ENCODE measurements at regions not wholly inside any gene's neighbourhood (a gene's known extent, or its start where the extent isn't known, plus 50 kb on each side); places are given as distances from the start of the nearest gene placed in this dataset.

DNA sequence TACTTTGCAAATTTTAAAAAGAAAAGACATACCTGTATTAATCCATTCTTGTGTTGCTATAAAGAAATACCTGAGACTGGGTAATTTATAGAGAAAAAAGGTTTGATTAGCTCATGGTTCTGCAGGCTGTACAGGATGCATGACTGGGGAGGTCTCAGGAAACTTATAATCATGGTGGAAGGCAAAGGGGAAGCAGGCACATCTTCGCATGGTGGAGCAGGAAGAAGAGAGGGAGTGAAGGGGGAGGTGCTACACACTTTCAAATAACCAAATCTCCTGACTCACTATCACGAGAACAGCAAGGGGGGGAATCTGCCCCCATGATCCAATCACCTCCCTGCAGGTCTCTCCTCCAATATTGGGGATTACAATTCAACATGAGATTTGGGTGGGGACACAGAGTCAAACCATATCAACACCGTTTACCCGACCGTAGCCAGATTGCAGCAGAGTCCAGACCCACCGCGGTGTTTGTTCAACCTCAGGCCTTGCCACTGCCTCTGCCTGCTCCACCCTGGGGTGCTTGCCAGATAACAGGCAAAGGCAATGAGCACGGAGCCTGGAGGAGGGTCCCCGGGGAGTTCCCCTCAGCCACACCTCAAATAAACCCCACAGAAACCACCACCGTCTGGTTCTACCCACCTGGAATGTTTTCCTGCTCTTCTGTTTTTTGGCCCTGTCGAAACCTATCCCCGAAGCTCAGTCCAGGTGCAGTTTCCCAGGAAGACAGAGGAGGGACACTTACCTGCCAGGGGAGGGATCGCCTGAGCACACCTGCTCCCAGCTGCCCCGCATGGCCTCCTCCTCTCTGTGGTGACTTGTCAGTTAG lies 142.2 kb upstream of the AFDN start (continued):
- TF ChIP-seq, protein P1, sequence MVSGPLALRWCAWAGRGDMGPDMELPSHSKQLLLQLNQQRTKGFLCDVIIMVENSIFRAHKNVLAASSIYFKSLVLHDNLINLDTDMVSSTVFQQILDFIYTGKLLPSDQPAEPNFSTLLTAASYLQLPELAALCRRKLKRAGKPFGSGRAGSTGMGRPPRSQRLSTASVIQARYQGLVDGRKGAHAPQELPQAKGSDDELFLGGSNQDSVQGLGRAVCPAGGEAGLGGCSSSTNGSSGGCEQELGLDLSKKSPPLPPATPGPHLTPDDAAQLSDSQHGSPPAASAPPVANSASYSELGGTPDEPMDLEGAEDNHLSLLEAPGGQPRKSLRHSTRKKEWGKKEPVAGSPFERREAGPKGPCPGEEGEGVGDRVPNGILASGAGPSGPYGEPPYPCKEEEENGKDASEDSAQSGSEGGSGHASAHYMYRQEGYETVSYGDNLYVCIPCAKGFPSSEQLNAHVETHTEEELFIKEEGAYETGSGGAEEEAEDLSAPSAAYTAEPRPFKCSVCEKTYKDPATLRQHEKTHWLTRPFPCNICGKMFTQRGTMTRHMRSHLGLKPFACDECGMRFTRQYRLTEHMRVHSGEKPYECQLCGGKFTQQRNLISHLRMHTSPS (CRISPR knock-in tag; IDR thresholded peaks at IDR 0.05; ENCODE audit: low read depth) = no peak
- TF ChIP-seq, protein P2, sequence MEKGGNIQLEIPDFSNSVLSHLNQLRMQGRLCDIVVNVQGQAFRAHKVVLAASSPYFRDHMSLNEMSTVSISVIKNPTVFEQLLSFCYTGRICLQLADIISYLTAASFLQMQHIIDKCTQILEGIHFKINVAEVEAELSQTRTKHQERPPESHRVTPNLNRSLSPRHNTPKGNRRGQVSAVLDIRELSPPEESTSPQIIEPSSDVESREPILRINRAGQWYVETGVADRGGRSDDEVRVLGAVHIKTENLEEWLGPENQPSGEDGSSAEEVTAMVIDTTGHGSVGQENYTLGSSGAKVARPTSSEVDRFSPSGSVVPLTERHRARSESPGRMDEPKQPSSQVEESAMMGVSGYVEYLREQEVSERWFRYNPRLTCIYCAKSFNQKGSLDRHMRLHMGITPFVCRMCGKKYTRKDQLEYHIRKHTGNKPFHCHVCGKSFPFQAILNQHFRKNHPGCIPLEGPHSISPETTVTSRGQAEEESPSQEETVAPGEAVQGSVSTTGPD (CRISPR knock-in tag; IDR thresholded peaks at IDR 0.05) = peak; percentile 63; the same call in 1 of the 2 replicates
- peak; percentile 57; the same call in 1 of the 2 replicates for TF ChIP-seq ARHGAP35 (CRISPR knock-in tag; IDR thresholded peaks at IDR 0.05; ENCODE audit: borderline replicate concordance)
- 0 out of 2 replicates have a peak, but pooled peaks have one; percentile 50 for TF ChIP-seq NCOA1 (CRISPR knock-in tag; IDR thresholded peaks at IDR 0.05)
- 0 out of 2 replicates have a peak, but pooled peaks have one; percentile 9 for TF ChIP-seq NFE2 (CRISPR knock-in tag; IDR thresholded peaks at IDR 0.05)
- TF ChIP-seq, protein P3, sequence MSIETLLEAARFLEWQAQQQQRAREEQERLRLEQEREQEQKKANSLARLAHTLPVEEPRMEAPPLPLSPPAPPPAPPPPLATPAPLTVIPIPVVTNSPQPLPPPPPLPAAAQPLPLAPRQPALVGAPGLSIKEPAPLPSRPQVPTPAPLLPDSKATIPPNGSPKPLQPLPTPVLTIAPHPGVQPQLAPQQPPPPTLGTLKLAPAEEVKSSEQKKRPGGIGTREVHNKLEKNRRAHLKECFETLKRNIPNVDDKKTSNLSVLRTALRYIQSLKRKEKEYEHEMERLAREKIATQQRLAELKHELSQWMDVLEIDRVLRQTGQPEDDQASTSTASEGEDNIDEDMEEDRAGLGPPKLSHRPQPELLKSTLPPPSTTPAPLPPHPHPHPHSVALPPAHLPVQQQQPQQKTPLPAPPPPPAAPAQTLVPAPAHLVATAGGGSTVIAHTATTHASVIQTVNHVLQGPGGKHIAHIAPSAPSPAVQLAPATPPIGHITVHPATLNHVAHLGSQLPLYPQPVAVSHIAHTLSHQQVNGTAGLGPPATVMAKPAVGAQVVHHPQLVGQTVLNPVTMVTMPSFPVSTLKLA (IDR thresholded peaks at IDR 0.05) = no peak
- no peak for TF ChIP-seq ZZZ3 (CRISPR knock-in tag; IDR thresholded peaks at IDR 0.05; ENCODE audit: borderline replicate concordance)
- 0 out of 2 replicates have a peak, but pooled peaks have one; percentile 36 for TF ChIP-seq NAIF1 (CRISPR knock-in tag; IDR thresholded peaks at IDR 0.05; ENCODE audit: borderline replicate concordance)
- TF ChIP-seq, protein P4, sequence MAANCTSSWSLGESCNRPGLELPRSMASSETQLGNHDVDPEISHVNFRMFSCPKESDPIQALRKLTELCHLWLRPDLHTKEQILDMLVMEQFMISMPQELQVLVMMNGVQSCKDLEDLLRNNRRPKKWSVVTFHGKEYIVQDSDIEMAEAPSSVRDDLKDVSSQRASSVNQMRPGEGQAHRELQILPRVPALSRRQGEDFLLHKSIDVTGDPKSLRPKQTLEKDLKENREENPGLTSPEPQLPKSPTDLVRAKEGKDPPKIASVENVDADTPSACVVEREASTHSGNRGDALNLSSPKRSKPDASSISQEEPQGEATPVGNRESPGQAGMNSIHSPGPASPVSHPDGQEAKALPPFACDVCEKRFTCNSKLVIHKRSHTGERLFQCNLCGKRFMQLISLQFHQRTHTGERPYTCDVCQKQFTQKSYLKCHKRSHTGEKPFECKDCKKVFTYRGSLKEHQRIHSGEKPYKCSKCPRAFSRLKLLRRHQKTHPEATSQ (CRISPR knock-in tag; IDR thresholded peaks at IDR 0.05; ENCODE audit: borderline replicate concordance) = peak; percentile 100
- no peak for TF ChIP-seq RFX5 (IDR thresholded peaks at IDR 0.05; ENCODE audit: low read depth, low read length)
- TF ChIP-seq, protein P5, sequence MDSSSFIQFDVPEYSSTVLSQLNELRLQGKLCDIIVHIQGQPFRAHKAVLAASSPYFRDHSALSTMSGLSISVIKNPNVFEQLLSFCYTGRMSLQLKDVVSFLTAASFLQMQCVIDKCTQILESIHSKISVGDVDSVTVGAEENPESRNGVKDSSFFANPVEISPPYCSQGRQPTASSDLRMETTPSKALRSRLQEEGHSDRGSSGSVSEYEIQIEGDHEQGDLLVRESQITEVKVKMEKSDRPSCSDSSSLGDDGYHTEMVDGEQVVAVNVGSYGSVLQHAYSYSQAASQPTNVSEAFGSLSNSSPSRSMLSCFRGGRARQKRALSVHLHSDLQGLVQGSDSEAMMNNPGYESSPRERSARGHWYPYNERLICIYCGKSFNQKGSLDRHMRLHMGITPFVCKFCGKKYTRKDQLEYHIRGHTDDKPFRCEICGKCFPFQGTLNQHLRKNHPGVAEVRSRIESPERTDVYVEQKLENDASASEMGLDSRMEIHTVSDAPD (CRISPR knock-in tag; IDR thresholded peaks at IDR 0.05) = peak; percentile 57; the same call in 1 of the 2 replicates
- TF ChIP-seq ZMYM2 (CRISPR knock-in tag; IDR thresholded peaks at IDR 0.05) = peak; percentile 34; the same call in 1 of the 2 replicates
- TF ChIP-seq, protein P6, sequence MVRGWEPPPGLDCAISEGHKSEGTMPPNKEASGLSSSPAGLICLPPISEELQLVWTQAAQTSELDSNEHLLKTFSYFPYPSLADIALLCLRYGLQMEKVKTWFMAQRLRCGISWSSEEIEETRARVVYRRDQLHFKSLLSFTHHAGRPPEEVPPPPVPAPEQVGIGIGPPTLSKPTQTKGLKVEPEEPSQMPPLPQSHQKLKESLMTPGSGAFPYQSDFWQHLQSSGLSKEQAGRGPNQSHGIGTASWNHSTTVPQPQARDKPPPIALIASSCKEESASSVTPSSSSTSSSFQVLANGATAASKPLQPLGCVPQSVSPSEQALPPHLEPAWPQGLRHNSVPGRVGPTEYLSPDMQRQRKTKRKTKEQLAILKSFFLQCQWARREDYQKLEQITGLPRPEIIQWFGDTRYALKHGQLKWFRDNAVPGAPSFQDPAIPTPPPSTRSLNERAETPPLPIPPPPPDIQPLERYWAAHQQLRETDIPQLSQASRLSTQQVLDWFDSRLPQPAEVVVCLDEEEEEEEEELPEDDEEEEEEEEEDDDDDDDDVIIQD (CRISPR knock-in tag; IDR thresholded peaks at IDR 0.05; ENCODE audit: low read depth) = peak; percentile 47; the same call in 1 of the 2 replicates
- TF ChIP-seq ZMYM4 (CRISPR knock-in tag; IDR thresholded peaks at IDR 0.05) = peak; percentile 71
- TF ChIP-seq, protein P7, sequence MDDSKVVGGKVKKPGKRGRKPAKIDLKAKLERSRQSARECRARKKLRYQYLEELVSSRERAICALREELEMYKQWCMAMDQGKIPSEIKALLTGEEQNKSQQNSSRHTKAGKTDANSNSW (CRISPR knock-in tag; IDR thresholded peaks at IDR 0.05; ENCODE audit: borderline replicate concordance) = no peak
